LNCaP clone FGC (cell line): ENCODE measurements at regions not wholly inside any gene's neighbourhood (a gene's known extent, or its start where the extent isn't known, plus 50 kb on each side); places are given as distances from the start of the nearest gene placed in this dataset.
A peak's percentile ranks its signal among the peaks of the same experiment; 100 is the strongest.

Experiments
- DNase-seq: peaks from one replicate; pipeline ENCODE4 v3.0.0-alpha.2; 2011; ENCODE audit warnings: low read depth
- H3K4me3 ChIP-seq: 2 replicates; pipeline ENCODE4 v1.5.1; 2011; ENCODE audit warnings: mild to moderate bottlenecking, low read depth, low read length, control low read depth
- TF ChIP-seq, protein P1 (sequence below): IDR thresholded peaks from 2 replicates; pipeline ENCODE4 v1.5.1; 2012; ENCODE audit warnings: mild to moderate bottlenecking; ENCODE audit not compliant: control insufficient read depth, insufficient read depth; ENCODE audit errors: extremely low read depth

DNA sequence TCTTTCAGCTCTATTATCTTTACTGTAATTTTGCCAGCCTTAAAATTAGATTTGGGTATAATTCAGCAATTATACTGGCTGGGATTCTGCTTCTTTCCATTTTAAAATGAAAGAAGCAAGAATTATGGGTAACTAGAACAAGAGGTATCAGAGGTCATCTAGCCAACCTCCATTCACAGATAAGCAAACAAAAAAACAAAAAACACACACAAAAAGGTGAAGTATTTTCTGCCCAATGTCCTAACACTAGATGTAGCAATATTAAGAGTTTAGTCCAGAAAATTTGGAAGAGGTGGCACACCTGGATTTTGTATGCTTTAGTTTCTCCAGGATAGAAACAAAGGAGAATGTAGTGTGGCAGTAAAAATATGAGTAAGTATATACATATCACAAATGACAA is 68.1 kb upstream of the ANXA1 start:
- no peak overlapping the region for H3K4me3 ChIP-seq
- DNase-seq = no peak
- TF ChIP-seq, protein P1, sequence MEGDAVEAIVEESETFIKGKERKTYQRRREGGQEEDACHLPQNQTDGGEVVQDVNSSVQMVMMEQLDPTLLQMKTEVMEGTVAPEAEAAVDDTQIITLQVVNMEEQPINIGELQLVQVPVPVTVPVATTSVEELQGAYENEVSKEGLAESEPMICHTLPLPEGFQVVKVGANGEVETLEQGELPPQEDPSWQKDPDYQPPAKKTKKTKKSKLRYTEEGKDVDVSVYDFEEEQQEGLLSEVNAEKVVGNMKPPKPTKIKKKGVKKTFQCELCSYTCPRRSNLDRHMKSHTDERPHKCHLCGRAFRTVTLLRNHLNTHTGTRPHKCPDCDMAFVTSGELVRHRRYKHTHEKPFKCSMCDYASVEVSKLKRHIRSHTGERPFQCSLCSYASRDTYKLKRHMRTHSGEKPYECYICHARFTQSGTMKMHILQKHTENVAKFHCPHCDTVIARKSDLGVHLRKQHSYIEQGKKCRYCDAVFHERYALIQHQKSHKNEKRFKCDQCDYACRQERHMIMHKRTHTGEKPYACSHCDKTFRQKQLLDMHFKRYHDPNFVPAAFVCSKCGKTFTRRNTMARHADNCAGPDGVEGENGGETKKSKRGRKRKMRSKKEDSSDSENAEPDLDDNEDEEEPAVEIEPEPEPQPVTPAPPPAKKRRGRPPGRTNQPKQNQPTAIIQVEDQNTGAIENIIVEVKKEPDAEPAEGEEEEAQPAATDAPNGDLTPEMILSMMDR = no peak

DNA sequence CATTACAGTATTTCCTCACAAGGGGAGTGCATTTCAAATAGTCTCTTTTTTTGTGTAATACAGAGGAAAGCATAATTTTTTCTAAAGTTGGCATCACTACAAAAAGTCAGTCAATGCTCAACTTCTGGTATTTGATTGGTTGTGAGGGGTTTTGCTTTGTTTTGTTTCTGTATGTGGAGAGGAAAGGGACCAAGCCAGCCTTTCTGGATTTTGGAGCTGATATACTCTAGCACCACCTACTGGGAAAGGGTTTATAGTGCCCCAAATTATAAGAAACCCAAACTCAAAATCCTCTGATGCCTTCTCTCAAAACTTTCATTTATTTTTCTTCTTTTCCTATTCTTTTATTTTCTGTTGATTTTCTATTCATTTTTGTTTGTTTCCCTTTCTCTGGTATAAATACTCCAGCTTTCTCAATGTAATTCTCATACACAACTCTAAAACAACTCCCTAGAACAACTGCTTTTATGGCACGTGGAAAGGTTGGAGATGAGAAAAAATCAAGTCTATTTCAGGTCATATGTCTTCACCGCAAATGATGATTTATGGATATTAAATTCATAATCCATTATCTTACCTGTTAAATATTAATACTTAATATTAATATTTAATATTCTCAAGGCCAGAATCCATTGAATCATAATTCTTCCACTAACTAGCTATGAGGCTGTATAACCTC is 69.5 kb upstream of the ANXA1 start:
- H3K4me3 ChIP-seq = no peak overlapping the region
- TF ChIP-seq, protein P1 = peak; percentile 58
- peak; percentile 3 for DNase-seq

DNA sequence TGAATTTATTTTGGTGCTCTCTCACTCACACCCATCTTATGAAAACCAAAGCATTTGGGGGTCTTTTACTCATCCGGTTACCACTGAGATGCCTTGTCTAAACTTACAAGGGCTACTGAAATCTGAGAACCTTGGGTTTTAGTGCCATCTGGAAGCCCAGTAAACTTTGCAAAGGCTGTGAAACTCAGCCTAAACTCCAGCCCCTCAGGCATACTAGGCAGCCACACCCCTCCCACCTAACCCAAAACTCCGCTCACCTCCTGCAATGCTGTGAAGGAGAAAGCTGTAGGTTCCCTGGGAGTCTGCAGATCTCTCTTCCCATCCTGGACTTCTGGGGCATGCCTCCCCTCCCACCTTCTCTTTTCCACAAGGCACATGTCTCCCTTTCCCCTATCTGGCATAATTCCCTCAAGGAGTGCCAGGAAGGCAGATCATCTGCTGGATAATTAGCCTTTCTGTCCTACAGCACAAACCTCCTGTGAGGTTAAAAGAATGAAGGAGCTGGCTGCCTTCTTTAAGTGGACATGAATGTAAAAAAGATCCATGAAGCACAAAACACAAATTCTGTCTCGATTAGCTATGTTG is 71.5 kb upstream of the ANXA1 start:
- no peak overlapping the region for H3K4me3 ChIP-seq
- TF ChIP-seq, protein P1 = no peak
- no peak for DNase-seq

DNA sequence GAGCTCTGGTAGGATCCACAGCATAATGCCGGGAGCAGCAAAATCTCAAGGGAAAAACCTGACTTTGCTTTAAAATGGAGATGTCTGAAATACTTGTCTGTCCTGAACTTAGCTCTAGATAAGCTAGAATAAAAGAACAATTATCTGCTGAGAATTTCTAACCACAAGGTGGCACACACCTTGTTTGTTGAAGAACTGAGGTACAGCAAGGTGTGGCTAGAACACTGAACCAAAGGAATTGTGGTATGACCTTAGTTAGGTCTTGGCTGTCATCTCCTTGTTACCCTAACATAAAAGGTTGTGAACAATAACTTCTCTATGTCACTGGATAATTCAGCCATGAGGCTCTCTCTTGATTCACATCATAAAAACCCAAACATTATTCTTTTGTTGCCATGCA is 72.3 kb upstream of the ANXA1 start:
- peak; percentile 8 for DNase-seq
- no peak overlapping the region for H3K4me3 ChIP-seq
- TF ChIP-seq, protein P1 = peak; percentile 80

DNA sequence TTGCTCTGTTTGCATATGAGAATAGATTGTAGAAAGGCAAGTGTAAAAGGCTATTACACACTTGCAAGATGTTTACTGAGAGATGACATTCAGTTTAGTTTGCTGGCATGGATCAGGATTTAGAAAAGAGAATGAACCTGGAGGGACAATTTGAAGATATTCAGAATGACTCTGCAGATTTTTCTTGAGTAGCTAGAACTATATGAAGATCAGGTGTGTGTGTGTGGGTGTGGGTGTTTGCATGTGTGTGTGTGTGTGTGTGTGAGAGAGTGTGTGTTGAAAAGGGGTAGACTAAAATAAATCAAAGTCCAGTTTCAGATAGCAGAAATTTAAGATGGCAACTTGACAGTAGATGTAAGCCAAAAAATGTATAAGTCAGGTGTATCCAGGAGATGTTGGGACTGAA is 74.0 kb upstream of the ANXA1 start:
- H3K4me3 ChIP-seq = no peak overlapping the region
- TF ChIP-seq, protein P1 = no peak
- no peak for DNase-seq

DNA sequence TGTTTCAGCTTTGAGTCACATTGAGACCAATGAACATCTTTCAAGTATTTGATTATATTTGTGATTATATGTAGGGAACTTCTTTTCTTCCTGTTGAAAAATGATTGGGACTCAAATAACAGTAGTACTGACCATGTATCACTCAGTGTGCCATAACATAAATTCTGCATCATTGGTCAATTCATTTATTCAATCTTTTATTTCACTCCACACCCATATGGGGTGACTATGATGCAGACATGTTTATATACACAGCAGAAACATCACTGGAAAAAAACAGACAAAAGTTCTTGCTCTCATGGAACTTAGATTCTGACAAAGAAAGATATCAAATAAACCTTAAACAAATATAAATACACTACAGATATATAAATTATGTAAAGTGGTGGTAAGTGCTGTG is 74.7 kb upstream of the ANXA1 start:
- TF ChIP-seq, protein P1 = no peak
- DNase-seq = no peak
- H3K4me3 ChIP-seq = no peak overlapping the region

DNA sequence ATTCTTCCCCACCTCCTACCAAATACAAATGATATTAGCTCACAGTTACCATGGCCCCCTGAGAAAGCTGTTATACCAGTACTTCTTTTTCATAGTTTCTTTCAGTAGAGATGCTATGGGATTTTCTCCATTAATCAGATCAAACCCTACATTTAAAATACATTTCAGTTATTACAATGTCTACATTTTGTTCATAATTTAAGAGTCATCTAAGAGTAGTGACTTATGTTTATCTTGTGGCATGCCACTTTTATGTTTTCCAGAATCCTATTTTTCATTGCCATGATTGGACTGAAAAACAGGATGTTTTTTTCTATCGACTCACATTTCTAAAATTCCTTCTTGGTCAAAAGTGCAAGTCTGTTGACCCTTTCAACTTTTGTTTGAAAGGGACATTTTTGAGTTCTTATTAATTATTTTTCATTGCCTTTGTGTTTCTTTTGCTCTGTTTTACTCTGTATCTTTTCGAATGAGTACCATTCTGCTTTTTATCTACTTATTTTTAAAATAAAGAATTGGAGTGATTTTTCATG is 77.4 kb upstream of the ANXA1 start:
- no peak for DNase-seq
- TF ChIP-seq, protein P1 = no peak
- H3K4me3 ChIP-seq = no peak overlapping the region
